Heart right ventricle (tissue), 16 donors: ENCODE measurements at regions not wholly inside any gene's neighbourhood (a gene's known extent, or its start where the extent isn't known, plus 50 kb on each side); places are given as distances from the start of the nearest gene placed in this dataset.

ENCODE experiments used
- ATAC-seq, 8 donors: fragments of 200-7000 bp; cut with Tn5 transposase; one replicate each; pipeline ENCODE4 v1.9.1; 2020; ENCODE audit warnings: mild to moderate bottlenecking in 8 of 8, moderate library complexity in 8 of 8, moderate number of reproducible peaks in 1 of 8
- DNase-seq, 2 donors: peaks; one replicate each; pipeline ENCODE4 v3.0.0-alpha.2; 2020
- H3K27ac ChIP-seq, 10 donors: fragments of 200-600 bp; sonication (generic) in 2 of 10; one replicate each; pipeline versions ENCODE4 v1.5.0 to v1.8.0; 2020 to 2022; ENCODE audit warnings: mild to moderate bottlenecking in 3 of 10
- H3K27me3 ChIP-seq, 7 donors: fragments of 200-600 bp; one replicate each; pipeline ENCODE4 v1.8.0; 2021 to 2022; ENCODE audit warnings: mild to moderate bottlenecking in 2 of 7
- H3K36me3 ChIP-seq, 9 donors: fragments of 200-600 bp; sonication (generic) in 1 of 9; one replicate each; pipeline versions ENCODE4 v1.5.0 to v1.8.0; 2020 to 2022; ENCODE audit warnings: mild to moderate bottlenecking in 2 of 9
- H3K4me1 ChIP-seq, 9 donors: fragments of 200-600 bp; sonication (generic) in 1 of 9; one replicate each; pipeline versions ENCODE4 v1.5.0 to v1.8.0; 2020 to 2022; ENCODE audit warnings: mild to moderate bottlenecking in 4 of 9
- H3K4me3 ChIP-seq, 10 donors: fragments of 200-600 bp; sonication (generic) in 2 of 10; one replicate each; pipeline versions ENCODE4 v1.5.0 to v1.8.0; 2020 to 2022; ENCODE audit warnings: mild to moderate bottlenecking in 7 of 10, moderate library complexity in 2 of 10
- H3K9me3 ChIP-seq, 11 donors: fragments of 200-600 bp in 10 of 11; sonication (generic) in 2 of 11; one replicate each; pipeline versions ENCODE4 v1.5.0 to v1.8.0; 2013 to 2022; ENCODE audit warnings: mild to moderate bottlenecking in 2 of 11, control low read depth in 1 of 11, moderate library complexity in 1 of 11
- WGBS, 2 donors: extraction: QIAGEN DNeasy Blood & Tissue Kit; methylation state at CpG; one replicate each; pipeline ENCODE4 v1.1.7; 2013; ENCODE audit warnings: inconsistent platforms in 1 of 2; 5-methylcytosine and 5-hydroxymethylcytosine counted together
- intact Hi-C, 10 donors: fragments of 100-400 bp; cut with DNase I; formaldehyde crosslinking; loops; one replicate each; pipeline versions ENCODE4 v1.11.1 to v1.14.2; 2022
- TF ChIP-seq, protein P1 (sequence below), 9 donors: fragments of 200-600 bp; sonication (generic) in 2 of 9; IDR thresholded peaks; one replicate each; pipeline versions ENCODE4 v1.5.0 to v1.8.0; 2021 to 2022; ENCODE audit warnings: antibody characterized with exemption in 9 of 9, mild to moderate bottlenecking in 5 of 9, moderate library complexity in 1 of 9
- donor health status: Arrhythmogenic right ventricular cardiomyopathy.
- donor health status: ischemic (EF 13 %, LVEDD 7.1; RV severe dilation, severe dysfunction).
- donor health status: healthy with polysubstance abuse.
- donor health status: DM: no; HTN: yes; CAD: no.
- donor health status: DM: no; HTN: no; CAD: no.
- donor health status: ischemic (EF 25% LVEDD 6.9; RV normal size, moderate dysfunction).
- donor health status: ischemic (EF 25% LVEDD 5.7; RV mildly dilated, moderate dysfunction).
- donor health status: healthy.
- donor health status: DM: yes; HTN: yes; CAD: no.
- donor health status: Ischemic cardiomyopathy.
- donor health status: ischemic (EF 35%, LVEDD 5.7; RV mildly dilated, moderate dysfunction).
- donor health status: nonischemic (EF 11% LVEDD 7.7; RV severe dilation, severe dysfunction).
- donor health status: DM: yes; HTN: yes; CAD: no.
- donor health status: PGD.
- donor health status: ischemic (EF 29% LVEDD 5.4; RV normal size, mild dysfunction).
- donor health status: nonischemic (EF 23%, LVEDD 6.1; RV moderate dilation, normal function).

DNA sequence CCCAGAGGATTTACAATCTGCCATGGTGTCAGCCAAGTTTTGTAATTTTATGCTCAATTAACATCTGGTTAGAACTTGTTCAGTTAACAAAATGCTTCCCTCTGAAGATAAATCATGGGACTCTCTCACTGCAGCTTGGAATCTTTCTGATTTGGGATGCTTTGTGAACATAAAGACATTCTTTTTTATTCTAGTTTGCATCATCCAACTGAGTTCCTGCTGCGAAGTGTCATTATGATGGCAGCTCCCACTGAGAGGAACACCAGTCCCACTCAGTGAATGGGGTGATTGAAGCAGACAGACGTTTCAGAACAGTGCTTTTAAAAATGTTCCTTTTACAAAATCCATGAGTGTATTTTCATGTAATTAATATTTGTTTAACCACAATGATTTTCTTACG lies 863.8 kb downstream of the TLE4 start:
- no peak overlapping the region for H3K27ac ChIP-seq
- no peaks in the 10 kb centered on the region for H3K4me1 ChIP-seq
- ATAC-seq, result no peak
- no peak overlapping the region for H3K4me3 ChIP-seq
- no peaks in the 10 kb centered on the region for H3K36me3 ChIP-seq
- H3K9me3 ChIP-seq, result no peaks in the 10 kb centered on the region
- 48 to 56% methylated on average over 3 of the region's 3 CpGs for WGBS, 2 donors
- DNase-seq, result no peak
- H3K27me3 ChIP-seq, result no peaks in the 10 kb centered on the region
- TF ChIP-seq, protein P1, sequence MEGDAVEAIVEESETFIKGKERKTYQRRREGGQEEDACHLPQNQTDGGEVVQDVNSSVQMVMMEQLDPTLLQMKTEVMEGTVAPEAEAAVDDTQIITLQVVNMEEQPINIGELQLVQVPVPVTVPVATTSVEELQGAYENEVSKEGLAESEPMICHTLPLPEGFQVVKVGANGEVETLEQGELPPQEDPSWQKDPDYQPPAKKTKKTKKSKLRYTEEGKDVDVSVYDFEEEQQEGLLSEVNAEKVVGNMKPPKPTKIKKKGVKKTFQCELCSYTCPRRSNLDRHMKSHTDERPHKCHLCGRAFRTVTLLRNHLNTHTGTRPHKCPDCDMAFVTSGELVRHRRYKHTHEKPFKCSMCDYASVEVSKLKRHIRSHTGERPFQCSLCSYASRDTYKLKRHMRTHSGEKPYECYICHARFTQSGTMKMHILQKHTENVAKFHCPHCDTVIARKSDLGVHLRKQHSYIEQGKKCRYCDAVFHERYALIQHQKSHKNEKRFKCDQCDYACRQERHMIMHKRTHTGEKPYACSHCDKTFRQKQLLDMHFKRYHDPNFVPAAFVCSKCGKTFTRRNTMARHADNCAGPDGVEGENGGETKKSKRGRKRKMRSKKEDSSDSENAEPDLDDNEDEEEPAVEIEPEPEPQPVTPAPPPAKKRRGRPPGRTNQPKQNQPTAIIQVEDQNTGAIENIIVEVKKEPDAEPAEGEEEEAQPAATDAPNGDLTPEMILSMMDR (IDR thresholded peaks at IDR 0.05), result no peak
- intact Hi-C loops, result no loop called here

DNA sequence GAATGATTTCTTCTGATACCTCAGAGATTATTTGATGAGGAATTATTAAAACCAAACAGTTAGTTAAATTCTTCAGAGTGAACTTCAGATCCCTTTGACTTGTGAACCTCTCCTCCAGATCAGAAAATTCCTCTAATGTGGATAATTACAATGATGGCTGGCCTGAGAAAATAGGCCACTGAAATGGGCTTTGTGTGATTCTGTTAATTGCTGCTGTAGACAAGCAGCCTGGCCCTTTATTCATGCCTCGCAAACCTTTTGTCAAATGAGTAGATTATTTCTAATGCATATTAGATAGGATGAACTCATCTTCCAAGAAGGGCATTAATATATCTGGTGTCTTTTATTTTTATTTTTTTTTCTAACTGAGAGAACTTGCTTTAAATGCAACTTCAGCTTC lies 855.2 kb downstream of the TLE4 start:
- no peak for ATAC-seq

DNA sequence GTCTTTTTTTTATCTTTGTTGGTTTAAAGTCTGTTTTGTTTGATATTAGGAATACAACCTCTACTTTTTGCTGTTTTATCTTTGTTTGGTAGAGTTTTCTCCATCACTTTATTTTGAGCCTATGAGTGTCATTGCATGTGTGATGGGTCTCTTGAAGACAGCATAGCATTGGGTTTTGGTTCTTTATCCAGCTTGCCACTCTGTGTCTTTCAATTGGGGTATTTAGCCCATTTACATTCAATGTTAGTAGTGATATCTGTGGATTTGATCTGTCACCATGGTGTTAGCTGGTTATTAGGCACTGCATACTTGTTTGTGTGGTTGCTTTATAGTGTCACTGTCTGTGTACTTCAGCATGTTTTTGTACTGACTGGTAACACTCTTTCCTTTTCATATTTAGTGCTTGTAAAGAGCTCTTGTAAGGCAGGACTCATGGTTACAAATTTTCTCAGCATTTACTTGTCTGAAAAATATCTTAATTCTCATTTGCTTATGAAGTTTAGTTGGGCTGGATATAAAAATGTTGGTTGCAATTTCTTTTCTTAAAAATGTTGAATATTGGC lies 845.5 kb downstream of the TLE4 start:
- DNase-seq (no peak), ATAC-seq (no peak)
- Histone ChIP-seq H3K27ac (no peak overlapping the region), H3K9me3 (peaks cover 0 to 50% (median 17%) of the 10 kb centered on the region in 11 donors), H3K4me1 (no peaks in the 10 kb centered on the region), H3K36me3 (no peaks in the 10 kb centered on the region), H3K4me3 (no peak overlapping the region), H3K27me3 (no peaks in the 10 kb centered on the region)
- TF ChIP-seq, protein P1 (IDR thresholded peaks at IDR 0.05), result no peak
- intact Hi-C loops, result no loop called here

More for the DNA sequence above, 855.2 kb downstream of the TLE4 start:
- intact Hi-C loops, result no loop called here
- H3K27me3 ChIP-seq, result no peaks in the 10 kb centered on the region
- no peaks in the 10 kb centered on the region for H3K4me1 ChIP-seq
- no peak for DNase-seq
- no peaks in the 10 kb centered on the region for H3K36me3 ChIP-seq
- TF ChIP-seq, protein P1 (IDR thresholded peaks at IDR 0.05), result no peak
- H3K9me3 ChIP-seq, result peaks cover 0 to 13% (median 0%) of the 10 kb centered on the region in 11 donors
- no peak overlapping the region for H3K4me3 ChIP-seq
- WGBS, 2 donors, result 93 to 96% methylated on average over 1 of the region's 1 CpG
- no peak overlapping the region for H3K27ac ChIP-seq

DNA sequence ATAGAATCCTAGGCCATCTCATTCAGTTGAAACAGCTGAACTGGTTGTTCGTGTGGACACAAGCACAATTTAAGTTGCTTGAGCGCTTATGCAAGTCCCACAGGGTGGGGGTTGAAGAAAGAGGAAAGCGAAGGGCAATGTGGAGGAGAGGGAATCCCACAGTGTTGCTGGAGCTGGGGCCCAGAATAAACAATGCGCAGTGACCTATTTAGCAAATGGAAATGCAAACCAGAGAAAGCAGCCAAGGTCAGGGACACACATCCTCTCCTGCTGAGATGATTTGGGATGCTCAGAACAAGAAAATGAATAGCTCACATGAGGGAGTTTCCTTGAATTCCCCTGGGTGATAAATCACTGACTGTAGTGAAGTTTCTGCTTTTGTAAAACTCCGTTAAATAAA lies 838.3 kb downstream of the TLE4 start:
- Histone ChIP-seq H3K27ac (no peak overlapping the region), H3K9me3 (peaks cover 0 to 11% (median 0%) of the 10 kb centered on the region in 11 donors), H3K4me1 (peaks cover 0 to 3% (median 0%) of the 10 kb centered on the region in 9 donors), H3K27me3 (no peaks in the 10 kb centered on the region), H3K36me3 (no peaks in the 10 kb centered on the region), H3K4me3 (no peak overlapping the region)
- 13 to 20% methylated on average over 5 of the region's 5 CpGs for whole genome bisulfite sequencing, 2 donors
- peak in 1 of 2 donors; percentile 5 for DNase-seq
- TF ChIP-seq, protein P1 (IDR thresholded peaks at IDR 0.05), result no peak
- ATAC-seq, result peak in 6 of 8 donors; percentile 40 to 61 (median 50)
- intact Hi-C loops, result no loop called here
